Stimulated activated CD4-positive, alpha-beta T cell treated with anti-CD3 and anti-CD28 coated beads, Interleukin-15, amount 100 ng/mL, for 24 hours (primary cell): ENCODE measurements at regions not wholly inside any gene's neighbourhood (a gene's known extent, or its start where the extent isn't known, plus 50 kb on each side); places are given as distances from the start of the nearest gene placed in this dataset.

Source experiments
- DNase-seq: peaks from one replicate; pipeline ENCODE4 v3.0.0-alpha.2; 2020

GRCh38 chr1:199766218-199766792, 261.2 kb upstream of the NR5A2 start:
- DNase-seq: no peak

GRCh38 chr1:199767700-199768099, 259.8 kb upstream of the NR5A2 start:
- no peak for DNase-seq

- DNase-seq: no peak
Observed at GRCh38 chr1:199774433-199775089, 252.9 kb upstream of the NR5A2 start.

- no peak for DNase-seq
Observed at GRCh38 chr1:199776768-199777497, 250.6 kb upstream of the NR5A2 start.

GRCh38 chr1:199778324-199778955, 249.1 kb upstream of the NR5A2 start:
- no peak for DNase-seq

GRCh38 chr1:199780091-199780490, 247.4 kb upstream of the NR5A2 start:
- no peak for DNase-seq

GRCh38 chr1:199780948-199781670, 246.4 kb upstream of the NR5A2 start:
- DNase-seq: no peak

- DNase-seq: no peak
Observed at GRCh38 chr1:199784138-199784895, 243.2 kb upstream of the NR5A2 start.

- no peak for DNase-seq
Observed at GRCh38 chr1:199786695-199787094, 240.8 kb upstream of the NR5A2 start.

- no peak for DNase-seq
Observed at GRCh38 chr1:199789141-199789540, 238.4 kb upstream of the NR5A2 start.

GRCh38 chr1:199791495-199791894, 236.0 kb upstream of the NR5A2 start:
- DNase-seq: no peak

- DNase-seq: no peak
Observed at GRCh38 chr1:199792874-199793273, 234.6 kb upstream of the NR5A2 start.

GRCh38 chr1:199794105-199794863, 233.2 kb upstream of the NR5A2 start:
- no peak for DNase-seq

- DNase-seq: no peak
Observed at GRCh38 chr1:199799116-199799515, 228.4 kb upstream of the NR5A2 start.

- DNase-seq: no peak
Observed at GRCh38 chr1:199804526-199804925, 223.0 kb upstream of the NR5A2 start.

GRCh38 chr1:199808110-199808870, 219.2 kb upstream of the NR5A2 start:
- no peak for DNase-seq

- DNase-seq: no peak
Observed at GRCh38 chr1:199809311-199809710, 218.2 kb upstream of the NR5A2 start.

GRCh38 chr1:199811163-199811562, 216.3 kb upstream of the NR5A2 start:
- DNase-seq: no peak

GRCh38 chr1:199813198-199813597, 214.3 kb upstream of the NR5A2 start:
- no peak for DNase-seq

- DNase-seq: no peak
Observed at GRCh38 chr1:199815947-199816346, 211.6 kb upstream of the NR5A2 start.

- no peak for DNase-seq
Observed at GRCh38 chr1:199817266-199817665, 210.2 kb upstream of the NR5A2 start.
